ENCODE measurements at regions not wholly inside any gene's neighbourhood (a gene's known extent, or its start where the extent isn't known, plus 50 kb on each side); places are given as distances from the start of the nearest gene placed in this dataset.
"Not testable (repeated sequence)": the region's sequence is repeated elsewhere in the genome, so short reads cannot be mapped to it uniquely, and the experiment has no call there.

- H3K27ac Mint-ChIP-seq, ATAC-seq, H3K36me3 Mint-ChIP-seq, H3K4me3 Mint-ChIP-seq, H3K27me3 Mint-ChIP-seq, H3K9me3 Mint-ChIP-seq, H3K4me1 Mint-ChIP-seq: not testable (repeated sequence)
These were observed 534.3 kb downstream of the GOLGA6L6 start for GRCh38 chr15:20007338-20007737.

- not testable (repeated sequence) for H3K27ac Mint-ChIP-seq, H3K9me3 Mint-ChIP-seq, H3K4me1 Mint-ChIP-seq
These were observed 538.1 kb downstream of the GOLGA6L6 start for GRCh38 chr15:20003471-20003870.

GRCh38 chr15:20002560-20002959 lies 539.0 kb downstream of the GOLGA6L6 start:
- H3K27ac Mint-ChIP-seq, H3K36me3 Mint-ChIP-seq, H3K4me1 Mint-ChIP-seq, H3K9me3 Mint-ChIP-seq, H3K4me3 Mint-ChIP-seq, H3K27me3 Mint-ChIP-seq, ATAC-seq: not testable (repeated sequence)

More at GRCh38 chr15:20003471-20003870, 538.1 kb downstream of the GOLGA6L6 start:
- not testable (repeated sequence) for H3K4me3 Mint-ChIP-seq, H3K27me3 Mint-ChIP-seq, H3K36me3 Mint-ChIP-seq
- peak; percentile 40 for ATAC-seq

- not testable (repeated sequence) for H3K4me1 Mint-ChIP-seq, H3K36me3 Mint-ChIP-seq, ATAC-seq, H3K27me3 Mint-ChIP-seq, H3K9me3 Mint-ChIP-seq, H3K27ac Mint-ChIP-seq, H3K4me3 Mint-ChIP-seq
These were observed 544.9 kb downstream of the GOLGA6L6 start for GRCh38 chr15:19996574-19997194.

GRCh38 chr15:19995296-19995695 lies 546.3 kb downstream of the GOLGA6L6 start:
- not testable (repeated sequence) for H3K27ac Mint-ChIP-seq, H3K36me3 Mint-ChIP-seq, ATAC-seq, H3K9me3 Mint-ChIP-seq, H3K4me1 Mint-ChIP-seq, H3K27me3 Mint-ChIP-seq, H3K4me3 Mint-ChIP-seq

GRCh38 chr15:19992428-19992827 lies 549.2 kb downstream of the GOLGA6L6 start:
- H3K36me3 Mint-ChIP-seq: no peaks in the 10 kb centered on the region
- no peak for ATAC-seq
- peaks cover 10% of the 10 kb centered on the region for H3K9me3 Mint-ChIP-seq
- no peak overlapping the region for H3K27ac Mint-ChIP-seq
- H3K27me3 Mint-ChIP-seq: no peaks in the 10 kb centered on the region
- no peak overlapping the region for H3K4me3 Mint-ChIP-seq
- H3K4me1 Mint-ChIP-seq: no peaks in the 10 kb centered on the region

DNA sequence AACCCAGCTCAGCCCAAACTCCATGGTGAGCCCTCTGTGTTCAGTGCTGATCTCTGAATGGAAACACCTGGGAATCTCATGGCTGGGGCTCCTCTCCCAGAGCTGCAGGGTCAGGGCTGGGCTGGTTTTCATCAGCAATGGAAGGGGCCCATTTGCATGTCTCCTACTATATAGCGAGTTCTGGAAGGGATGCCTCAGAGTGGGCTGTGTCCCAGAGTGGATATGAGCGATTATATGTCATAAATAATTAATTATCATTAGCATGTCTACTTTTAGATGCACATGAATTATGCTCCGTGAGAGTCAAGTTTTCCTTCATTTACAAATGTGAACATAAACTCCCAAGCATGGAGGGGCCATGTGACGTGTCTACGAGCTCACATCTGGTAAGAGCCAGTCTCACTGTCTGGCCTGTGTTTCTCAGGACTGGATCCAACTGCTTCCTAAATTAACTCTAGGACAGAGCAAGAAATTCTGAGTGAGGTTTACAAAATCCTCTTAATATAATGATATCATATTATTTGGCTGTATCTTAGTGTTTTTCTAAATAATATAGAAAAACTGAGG lies 553.4 kb downstream of the GOLGA6L6 start:
- H3K4me1 Mint-ChIP-seq: no peaks in the 10 kb centered on the region
- peaks cover 10% of the 10 kb centered on the region for H3K9me3 Mint-ChIP-seq
- ATAC-seq: no peak
- H3K36me3 Mint-ChIP-seq: no peaks in the 10 kb centered on the region
- no peak overlapping the region for H3K27ac Mint-ChIP-seq
- H3K4me3 Mint-ChIP-seq: no peak overlapping the region
- H3K27me3 Mint-ChIP-seq: no peaks in the 10 kb centered on the region

DNA sequence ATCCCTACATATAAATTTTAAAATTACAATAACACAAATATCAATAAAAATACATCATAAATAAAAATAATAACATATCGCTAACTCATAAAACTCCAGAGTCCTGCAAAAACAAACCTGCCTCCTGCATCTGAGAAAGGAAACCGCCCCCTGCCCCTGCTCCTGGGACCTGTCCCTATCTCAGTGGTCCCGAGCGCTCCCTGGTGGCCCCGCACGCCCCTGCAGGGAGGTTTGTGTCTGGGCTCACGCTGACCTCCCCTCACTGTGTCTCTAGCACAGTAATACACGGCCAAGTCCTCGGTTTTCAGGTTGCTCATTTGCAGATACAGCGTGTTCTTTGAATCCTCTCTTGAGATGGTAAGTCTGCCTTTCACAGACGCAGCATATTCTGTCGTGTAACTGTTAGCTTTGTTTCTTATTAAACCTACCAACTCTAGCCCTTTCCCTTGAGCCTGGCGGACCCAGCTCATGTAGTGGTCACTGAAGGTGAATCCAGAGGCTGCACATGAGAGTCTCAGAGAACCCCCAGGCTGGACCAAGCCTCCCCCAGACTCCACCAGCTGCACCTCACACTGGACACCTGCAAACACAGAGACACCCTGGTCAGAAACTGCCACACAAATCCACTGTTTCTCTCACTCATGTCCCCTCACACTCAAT lies 554.1 kb downstream of the GOLGA6L6 start:
- Mint-ChIP-seq H3K4me1 (no peaks in the 10 kb centered on the region), H3K4me3 (no peak overlapping the region), H3K27ac (no peak overlapping the region), H3K27me3 (no peaks in the 10 kb centered on the region), H3K36me3 (no peaks in the 10 kb centered on the region), H3K9me3 (peaks cover 10% of the 10 kb centered on the region)
- ATAC-seq: no peak

- Mint-ChIP-seq H3K27me3 (no peaks in the 10 kb centered on the region), H3K4me1 (no peaks in the 10 kb centered on the region), H3K36me3 (no peaks in the 10 kb centered on the region), H3K9me3 (peaks cover 5% of the 10 kb centered on the region), H3K27ac (no peak overlapping the region), H3K4me3 (no peak overlapping the region)
- no peak for ATAC-seq
These were observed 557.5 kb downstream of the GOLGA6L6 start for GRCh38 chr15:19984101-19984500.

- Mint-ChIP-seq H3K36me3 (no peaks in the 10 kb centered on the region), H3K27me3 (no peaks in the 10 kb centered on the region), H3K4me1 (no peaks in the 10 kb centered on the region), H3K27ac (no peak overlapping the region), H3K9me3 (peaks cover 5% of the 10 kb centered on the region), H3K4me3 (no peak overlapping the region)
- ATAC-seq: no peak
These were observed 566.6 kb downstream of the GOLGA6L6 start for GRCh38 chr15:19974998-19975397.

GRCh38 chr15:19973718-19974117 lies 567.9 kb downstream of the GOLGA6L6 start:
- no peak overlapping the region for H3K4me3 Mint-ChIP-seq
- H3K27ac Mint-ChIP-seq: no peak overlapping the region
- H3K9me3 Mint-ChIP-seq: peaks cover 5% of the 10 kb centered on the region
- no peaks in the 10 kb centered on the region for H3K4me1 Mint-ChIP-seq
- no peaks in the 10 kb centered on the region for H3K27me3 Mint-ChIP-seq
- ATAC-seq: no peak
- H3K36me3 Mint-ChIP-seq: no peaks in the 10 kb centered on the region

DNA sequence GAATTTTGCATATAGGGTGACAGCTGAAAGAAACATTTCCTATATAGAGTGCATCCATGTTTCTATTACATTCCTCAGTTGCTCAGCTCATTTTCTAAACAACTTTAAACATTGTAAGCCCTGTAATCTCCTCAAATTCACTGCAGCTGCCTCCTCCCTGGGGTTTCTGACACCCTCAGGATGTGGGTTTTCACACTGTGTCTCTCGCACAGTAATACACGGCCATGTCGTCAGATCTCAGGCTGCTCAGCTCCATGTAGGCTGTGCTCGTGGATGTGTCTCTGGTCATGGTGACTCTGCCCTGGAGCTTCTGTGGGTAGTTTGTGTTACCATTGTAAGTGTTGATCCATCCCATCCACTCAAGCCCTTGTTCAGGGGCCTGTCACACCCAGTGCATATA lies 569.0 kb downstream of the GOLGA6L6 start:
- not testable (repeated sequence) for H3K4me1 Mint-ChIP-seq, H3K27ac Mint-ChIP-seq, H3K36me3 Mint-ChIP-seq, H3K9me3 Mint-ChIP-seq, ATAC-seq, H3K27me3 Mint-ChIP-seq, H3K4me3 Mint-ChIP-seq

GRCh38 chr15:19965574-19965973 lies 576.0 kb downstream of the GOLGA6L6 start:
- not testable (repeated sequence) for ATAC-seq

DNA sequence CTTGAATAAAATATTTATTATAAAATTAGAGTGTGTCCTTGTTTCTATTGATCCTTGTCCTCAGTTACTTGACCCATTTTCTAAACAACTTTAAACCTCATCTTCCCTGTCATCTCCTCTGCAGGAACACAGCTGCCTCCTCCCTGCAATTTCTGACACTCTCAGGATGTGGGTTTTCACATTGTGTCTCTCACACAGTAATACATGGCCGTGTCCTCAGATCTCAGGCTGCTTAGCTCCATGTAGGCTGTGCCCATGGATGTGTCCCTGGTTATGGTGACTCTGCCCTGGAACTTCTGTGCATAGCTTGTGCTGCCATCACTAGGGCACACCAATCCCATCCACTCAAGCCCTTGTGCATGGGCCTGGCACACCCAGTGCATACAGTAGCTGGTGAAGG lies 577.1 kb downstream of the GOLGA6L6 start:
- H3K27ac Mint-ChIP-seq, H3K27me3 Mint-ChIP-seq: not testable (repeated sequence)

More at GRCh38 chr15:19965574-19965973, 576.0 kb downstream of the GOLGA6L6 start:
- H3K27me3 Mint-ChIP-seq, H3K36me3 Mint-ChIP-seq, H3K4me3 Mint-ChIP-seq, H3K27ac Mint-ChIP-seq, H3K4me1 Mint-ChIP-seq, H3K9me3 Mint-ChIP-seq: not testable (repeated sequence)

GRCh38 chr15:19956124-19956796 lies 585.3 kb downstream of the GOLGA6L6 start:
- no peak overlapping the region for H3K27ac Mint-ChIP-seq
- H3K4me3 Mint-ChIP-seq: no peak overlapping the region
- H3K4me1 Mint-ChIP-seq: no peaks in the 10 kb centered on the region
- ATAC-seq: peak; percentile 8
- no peaks in the 10 kb centered on the region for H3K27me3 Mint-ChIP-seq
- H3K9me3 Mint-ChIP-seq: peaks cover 14% of the 10 kb centered on the region
- no peaks in the 10 kb centered on the region for H3K36me3 Mint-ChIP-seq

More for the DNA sequence above, 577.1 kb downstream of the GOLGA6L6 start:
- not testable (repeated sequence) for ATAC-seq, H3K4me3 Mint-ChIP-seq, H3K4me1 Mint-ChIP-seq, H3K9me3 Mint-ChIP-seq, H3K36me3 Mint-ChIP-seq

Data from stimulated activated memory B cell treated with anti-CD40 and anti-IgM and Interleukin-4, amounts not matched to agents 10 μg/mL and 1 μg/mL and 100 μg/mL, for 72 hours (primary cell).